Parathyroid adenoma (tissue), 2 donors: ENCODE measurements at regions not wholly inside any gene's neighbourhood (a gene's known extent, or its start where the extent isn't known, plus 50 kb on each side); places are given as distances from the start of the nearest gene placed in this dataset.

Experiments
- H2AFZ ChIP-seq: fragments of 300-600 bp; sonication (generic); one replicate; pipeline ENCODE4 v1.7.0; 2017; ENCODE audit warnings: antibody characterized with exemption, mild to moderate bottlenecking
- H3K27ac ChIP-seq: fragments of 300-600 bp; sonication (generic); one replicate; pipeline ENCODE4 v1.7.0; 2017
- H3K27me3 ChIP-seq: fragments of 300-600 bp; sonication (generic); one replicate; pipeline ENCODE4 v1.7.0; 2017; ENCODE audit warnings: low read length; ENCODE audit not compliant: control insufficient read depth, insufficient read depth
- H3K36me3 ChIP-seq: fragments of 300-600 bp; sonication (generic); one replicate; pipeline ENCODE4 v1.7.0; 2017; ENCODE audit warnings: low read length; ENCODE audit not compliant: control insufficient read depth, insufficient read depth
- H3K4me1 ChIP-seq: fragments of 300-600 bp; sonication (generic); one replicate; pipeline ENCODE4 v1.7.0; 2017; ENCODE audit warnings: control low read depth
- H3K4me2 ChIP-seq: fragments of 300-600 bp; sonication (generic); one replicate; pipeline ENCODE4 v1.7.0; 2017; ENCODE audit warnings: low read length
- H3K4me3 ChIP-seq: fragments of 300-600 bp; sonication (generic); one replicate; pipeline ENCODE4 v1.7.0; 2017; ENCODE audit warnings: low read depth, low read length
- H3K79me2 ChIP-seq: fragments of 300-600 bp; sonication (generic); one replicate; pipeline ENCODE4 v1.7.0; 2017; ENCODE audit warnings: control low read depth
- H3K9ac ChIP-seq: fragments of 300-600 bp; sonication (generic); one replicate; pipeline ENCODE4 v1.7.0; 2017; ENCODE audit warnings: mild to moderate bottlenecking
- H3K9me3 ChIP-seq: fragments of 300-600 bp; sonication (generic); one replicate; pipeline ENCODE4 v1.7.0; 2017; ENCODE audit warnings: low read length; ENCODE audit not compliant: control insufficient read depth
- CTCF ChIP-seq: fragments of 300-600 bp; sonication (generic); IDR thresholded peaks from one replicate; pipeline ENCODE4 v1.7.0; 2017; ENCODE audit warnings: antibody characterized with exemption, mild to moderate bottlenecking
- donor health status: primary hyperparathyroidism.

GRCh38 chr20:46810448-46811223, 84.0 kb upstream of the EYA2 start:
- Histone ChIP-seq H3K9me3 (no peaks in the 10 kb centered on the region), H3K27ac (no peak overlapping the region), H3K36me3 (no peaks in the 10 kb centered on the region), H3K9ac (no peak overlapping the region), H3K4me3 (no peak overlapping the region), H3K4me1 (peaks cover 12% of the 10 kb centered on the region), H3K27me3 (no peaks in the 10 kb centered on the region), H3K79me2 (no peaks in the 10 kb centered on the region), H3K4me2 (no peak overlapping the region), H2AFZ (no peak overlapping the region)
- no peak for TF ChIP-seq CTCF

GRCh38 chr20:46811224-46812084, 83.2 kb upstream of the EYA2 start:
- Histone ChIP-seq H3K4me3 (no peak overlapping the region), H3K9me3 (no peaks in the 10 kb centered on the region), H3K9ac (no peak overlapping the region), H3K4me2 (no peak overlapping the region), H3K36me3 (no peaks in the 10 kb centered on the region), H3K27ac (no peak overlapping the region), H3K27me3 (no peaks in the 10 kb centered on the region), H2AFZ (peak overlapping the region; percentile 54), H3K79me2 (no peaks in the 10 kb centered on the region), H3K4me1 (peaks cover 12% of the 10 kb centered on the region)
- no peak for TF ChIP-seq CTCF

GRCh38 chr20:46814366-46815232, 80.0 kb upstream of the EYA2 start:
- no peaks in the 10 kb centered on the region for H3K36me3 ChIP-seq
- TF ChIP-seq CTCF: no peak
- no peaks in the 10 kb centered on the region for H3K79me2 ChIP-seq
- peak overlapping the region; percentile 54 for H2AFZ ChIP-seq
- peak overlapping the region; percentile 7 for H3K4me3 ChIP-seq
- H3K27me3 ChIP-seq: no peaks in the 10 kb centered on the region
- peak overlapping the region; percentile 66 for H3K27ac ChIP-seq
- H3K9me3 ChIP-seq: no peaks in the 10 kb centered on the region
- peak overlapping the region; percentile 52 for H3K4me2 ChIP-seq
- H3K4me1 ChIP-seq: peaks cover 12% of the 10 kb centered on the region
- H3K9ac ChIP-seq: no peak overlapping the region

- Histone ChIP-seq H3K27me3 (no peaks in the 10 kb centered on the region), H3K4me2 (no peak overlapping the region), H3K4me3 (no peak overlapping the region), H3K9me3 (no peaks in the 10 kb centered on the region), H3K9ac (no peak overlapping the region), H3K4me1 (peaks cover 12% of the 10 kb centered on the region), H3K79me2 (no peaks in the 10 kb centered on the region), H2AFZ (no peak overlapping the region), H3K36me3 (no peaks in the 10 kb centered on the region), H3K27ac (no peak overlapping the region)
- TF ChIP-seq CTCF: no peak
Observed at GRCh38 chr20:46816097-46816496, 78.5 kb upstream of the EYA2 start.
